ENCODE measurements at regions not wholly inside any gene's neighbourhood (a gene's known extent, or its start where the extent isn't known, plus 50 kb on each side); places are given as distances from the start of the nearest gene placed in this dataset.

DNA sequence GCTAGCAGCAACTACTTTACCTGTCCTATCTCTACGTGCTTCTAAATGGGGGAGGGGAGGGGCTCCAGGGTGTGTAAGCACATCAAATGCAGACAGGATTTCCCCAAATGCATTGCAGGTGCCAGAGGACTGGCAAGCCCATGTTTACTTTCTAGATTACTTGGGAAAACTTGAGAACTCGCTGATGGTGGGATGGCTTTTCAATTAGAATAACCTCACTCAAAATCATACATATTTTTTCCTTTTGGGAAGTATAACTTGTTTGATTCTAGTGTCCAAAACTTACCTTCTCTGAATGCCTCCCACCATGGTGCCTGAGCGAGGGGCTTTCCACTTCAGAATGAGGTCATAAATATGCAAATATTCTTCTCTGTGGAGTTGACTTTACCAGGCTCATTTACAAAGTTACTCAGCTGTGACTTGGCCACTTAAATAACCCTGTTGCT lies 191.3 kb upstream of the RHOBTB1 start:
- TF ChIP-seq, protein P1, sequence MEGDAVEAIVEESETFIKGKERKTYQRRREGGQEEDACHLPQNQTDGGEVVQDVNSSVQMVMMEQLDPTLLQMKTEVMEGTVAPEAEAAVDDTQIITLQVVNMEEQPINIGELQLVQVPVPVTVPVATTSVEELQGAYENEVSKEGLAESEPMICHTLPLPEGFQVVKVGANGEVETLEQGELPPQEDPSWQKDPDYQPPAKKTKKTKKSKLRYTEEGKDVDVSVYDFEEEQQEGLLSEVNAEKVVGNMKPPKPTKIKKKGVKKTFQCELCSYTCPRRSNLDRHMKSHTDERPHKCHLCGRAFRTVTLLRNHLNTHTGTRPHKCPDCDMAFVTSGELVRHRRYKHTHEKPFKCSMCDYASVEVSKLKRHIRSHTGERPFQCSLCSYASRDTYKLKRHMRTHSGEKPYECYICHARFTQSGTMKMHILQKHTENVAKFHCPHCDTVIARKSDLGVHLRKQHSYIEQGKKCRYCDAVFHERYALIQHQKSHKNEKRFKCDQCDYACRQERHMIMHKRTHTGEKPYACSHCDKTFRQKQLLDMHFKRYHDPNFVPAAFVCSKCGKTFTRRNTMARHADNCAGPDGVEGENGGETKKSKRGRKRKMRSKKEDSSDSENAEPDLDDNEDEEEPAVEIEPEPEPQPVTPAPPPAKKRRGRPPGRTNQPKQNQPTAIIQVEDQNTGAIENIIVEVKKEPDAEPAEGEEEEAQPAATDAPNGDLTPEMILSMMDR (conservative IDR thresholded peaks at IDR 0.05 in 1 of 2, IDR thresholded peaks at IDR 0.05 in 1 of 2; ENCODE audit: low read depth in 1 of 2, low read length in 2 of 2): no peak
- no peak for TF ChIP-seq EZH2 (IDR thresholded peaks at IDR 0.05; ENCODE audit: low read length, missing control alignments)

Data from fibroblast of lung (primary cell).